BE2C (cell line): ENCODE measurements at regions not wholly inside any gene's neighbourhood (a gene's known extent, or its start where the extent isn't known, plus 50 kb on each side); places are given as distances from the start of the nearest gene placed in this dataset.
"Not testable (repeated sequence)": the region's sequence is repeated elsewhere in the genome, so short reads cannot be mapped to it uniquely, and the experiment has no call there.

ENCODE experiments used
- DNase-seq: peaks from one replicate; pipeline ENCODE4 v3.0.0-alpha.2; 2020
- H3K27me3 ChIP-seq: fragments of 250-450 bp; sonication (Bioruptor Pico); 2 replicates; pipeline ENCODE4 v1.5.1; 2020; ENCODE audit warnings: mild to moderate bottlenecking
- H3K36me3 ChIP-seq: fragments of 250-450 bp; sonication (Bioruptor Pico); 2 replicates; pipeline ENCODE4 v1.5.1; 2020; ENCODE audit warnings: mild to moderate bottlenecking
- H3K4me1 ChIP-seq: fragments of 250-450 bp; sonication (Bioruptor Pico); 2 replicates; pipeline ENCODE4 v1.5.1; 2020
- H3K4me3 ChIP-seq: 2 replicates; pipeline ENCODE4 v1.5.1; 2011; ENCODE audit warnings: low read depth, low read length
- H3K9me3 ChIP-seq: fragments of 250-450 bp; sonication (Bioruptor Pico); 2 replicates; pipeline ENCODE4 v1.5.1; 2020
- CTCF ChIP-seq: IDR thresholded peaks from 2 replicates; pipeline ENCODE4 v1.5.1; 2012; ENCODE audit warnings: mild to moderate bottlenecking, low read depth, low read length

- Histone ChIP-seq H3K9me3 (no peaks in the 10 kb centered on the region), H3K36me3 (no peaks in the 10 kb centered on the region), H3K27me3 (no peaks in the 10 kb centered on the region), H3K4me3 (no peak overlapping the region), H3K4me1 (no peaks in the 10 kb centered on the region)
- DNase-seq, result no peak
- no peak for TF ChIP-seq CTCF
Measured at GRCh38 chr5:27140831-27141230, 102.4 kb upstream of the CDH9 start.

- Histone ChIP-seq H3K9me3 (no peaks in the 10 kb centered on the region), H3K4me3 (no peak overlapping the region), H3K4me1 (no peaks in the 10 kb centered on the region), H3K27me3 (no peaks in the 10 kb centered on the region), H3K36me3 (no peaks in the 10 kb centered on the region)
- TF ChIP-seq CTCF, result no peak
- no peak for DNase-seq
Measured at GRCh38 chr5:27130587-27130986, 92.2 kb upstream of the CDH9 start.

GRCh38 chr5:27129926-27130325, 91.5 kb upstream of the CDH9 start:
- DNase-seq, result no peak
- Histone ChIP-seq H3K4me3 (no peak overlapping the region), H3K4me1 (no peaks in the 10 kb centered on the region), H3K27me3 (no peaks in the 10 kb centered on the region), H3K9me3 (no peaks in the 10 kb centered on the region), H3K36me3 (no peaks in the 10 kb centered on the region)
- TF ChIP-seq CTCF, result no peak

GRCh38 chr5:27125856-27126255, 87.5 kb upstream of the CDH9 start:
- H3K4me3 ChIP-seq, result no peak overlapping the region
- TF ChIP-seq CTCF, result no peak
- no peak for DNase-seq
- H3K27me3 ChIP-seq, result no peaks in the 10 kb centered on the region
- H3K36me3 ChIP-seq, result no peaks in the 10 kb centered on the region
- H3K4me1 ChIP-seq, result no peaks in the 10 kb centered on the region; the same call in 1 of the 2 replicates
- H3K9me3 ChIP-seq, result no peaks in the 10 kb centered on the region

- Histone ChIP-seq H3K27me3 (no peaks in the 10 kb centered on the region), H3K4me3 (no peak overlapping the region), H3K9me3 (no peaks in the 10 kb centered on the region), H3K4me1 (no peaks in the 10 kb centered on the region; the same call in 1 of the 2 replicates), H3K36me3 (no peaks in the 10 kb centered on the region)
- TF ChIP-seq CTCF, result peak; percentile 75
- peak; percentile 53 for DNase-seq
Measured at GRCh38 chr5:27124590-27124989, 86.2 kb upstream of the CDH9 start.

GRCh38 chr5:27119736-27120321, 81.4 kb upstream of the CDH9 start:
- not testable (repeated sequence) for H3K36me3 ChIP-seq, H3K4me3 ChIP-seq, H3K4me1 ChIP-seq, DNase-seq, H3K9me3 ChIP-seq, H3K27me3 ChIP-seq

GRCh38 chr5:27103486-27103885, 65.1 kb upstream of the CDH9 start:
- TF ChIP-seq CTCF, result no peak
- Histone ChIP-seq H3K9me3 (no peaks in the 10 kb centered on the region), H3K4me3 (no peak overlapping the region), H3K27me3 (no peaks in the 10 kb centered on the region), H3K36me3 (no peaks in the 10 kb centered on the region), H3K4me1 (peaks cover 5% of the 10 kb centered on the region)
- DNase-seq, result no peak

GRCh38 chr5:27095761-27096160, 57.4 kb upstream of the CDH9 start:
- not testable (repeated sequence) for H3K9me3 ChIP-seq, H3K4me3 ChIP-seq, DNase-seq, H3K27me3 ChIP-seq, H3K4me1 ChIP-seq, H3K36me3 ChIP-seq
